ENCODE measurements at regions not wholly inside any gene's neighbourhood (a gene's known extent, or its start where the extent isn't known, plus 50 kb on each side); places are given as distances from the start of the nearest gene placed in this dataset.
"Not testable (repeated sequence)": the region's sequence is repeated elsewhere in the genome, so short reads cannot be mapped to it uniquely, and the experiment has no call there.

DNA sequence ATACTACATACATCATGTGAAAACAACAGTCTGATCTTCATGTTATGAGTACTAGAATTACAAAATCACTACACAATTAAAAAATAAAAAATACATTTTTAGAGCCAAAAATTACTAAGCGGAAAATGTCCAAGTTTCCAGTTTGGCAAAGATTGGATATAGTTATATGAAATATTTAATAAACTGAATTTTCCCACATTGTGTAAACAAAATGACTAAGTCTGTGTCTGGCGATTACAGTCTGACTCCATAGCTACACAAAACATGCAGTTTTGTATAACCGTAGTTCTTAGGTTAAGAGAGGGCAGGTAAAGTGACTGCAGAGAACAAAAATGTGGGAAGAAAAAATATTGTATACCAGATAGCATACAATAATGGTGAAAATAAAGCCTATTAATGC is 59.2 kb upstream of the TMEM47 start:
- no peak for DNase-seq

DNA sequence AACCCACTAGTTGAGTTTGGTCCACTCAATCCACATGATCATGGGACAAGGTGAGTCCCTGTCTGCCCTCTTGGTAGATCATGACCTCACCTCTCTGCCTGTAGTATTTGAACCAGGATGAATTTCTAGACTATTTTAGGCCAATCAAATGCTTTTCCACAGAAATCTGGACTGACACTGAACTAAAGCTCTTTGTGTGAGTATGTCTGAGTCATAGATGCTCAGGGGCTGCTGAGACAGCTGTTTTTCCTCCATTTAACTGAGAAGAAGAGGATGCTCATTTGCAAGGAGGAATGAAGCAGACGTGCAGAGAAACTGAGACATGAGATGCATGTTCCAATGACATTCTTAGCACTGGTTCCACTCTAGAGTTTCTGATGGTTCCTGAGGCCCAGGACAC is 77.3 kb upstream of the TMEM47 start:
- DNase-seq, result no peak

DNA sequence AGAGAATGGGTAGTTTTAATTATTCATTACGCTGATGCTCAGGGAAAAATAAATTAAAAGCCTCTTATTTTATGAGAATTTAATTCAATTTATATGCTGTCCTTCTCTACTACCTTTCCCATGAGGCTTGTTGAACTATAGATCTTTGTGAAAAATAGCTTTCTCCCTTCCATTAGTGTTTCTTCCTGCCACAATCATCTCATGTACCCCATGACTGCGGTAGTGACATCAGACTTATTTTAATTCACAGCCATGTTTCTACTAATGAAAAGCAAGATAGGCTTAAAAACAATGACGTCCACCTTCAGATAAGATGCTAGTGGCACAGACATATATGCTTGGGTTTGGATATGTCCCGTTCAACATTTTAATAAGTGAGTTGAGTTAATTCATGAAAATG is 87.4 kb upstream of the TMEM47 start:
- no peak for DNase-seq

DNA sequence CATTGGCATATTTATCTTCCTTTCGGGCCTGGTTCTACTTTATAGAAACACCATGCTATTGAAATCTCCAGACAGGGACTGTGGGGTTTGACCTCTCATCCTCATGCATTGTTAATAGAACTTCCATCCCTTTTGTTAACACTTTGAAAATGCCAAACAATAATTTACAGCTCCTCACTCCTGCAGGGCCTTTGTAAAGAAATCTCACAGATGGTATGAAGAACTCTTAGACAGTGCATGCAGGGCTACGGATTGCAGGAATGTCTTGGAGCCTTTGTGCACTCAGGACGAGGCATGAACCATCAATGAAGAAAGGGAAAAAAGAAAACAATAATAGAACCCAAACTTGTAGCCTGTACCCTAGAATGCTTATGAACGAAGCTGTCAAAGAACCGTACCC is 92.8 kb upstream of the TMEM47 start:
- no peak for DNase-seq

DNA sequence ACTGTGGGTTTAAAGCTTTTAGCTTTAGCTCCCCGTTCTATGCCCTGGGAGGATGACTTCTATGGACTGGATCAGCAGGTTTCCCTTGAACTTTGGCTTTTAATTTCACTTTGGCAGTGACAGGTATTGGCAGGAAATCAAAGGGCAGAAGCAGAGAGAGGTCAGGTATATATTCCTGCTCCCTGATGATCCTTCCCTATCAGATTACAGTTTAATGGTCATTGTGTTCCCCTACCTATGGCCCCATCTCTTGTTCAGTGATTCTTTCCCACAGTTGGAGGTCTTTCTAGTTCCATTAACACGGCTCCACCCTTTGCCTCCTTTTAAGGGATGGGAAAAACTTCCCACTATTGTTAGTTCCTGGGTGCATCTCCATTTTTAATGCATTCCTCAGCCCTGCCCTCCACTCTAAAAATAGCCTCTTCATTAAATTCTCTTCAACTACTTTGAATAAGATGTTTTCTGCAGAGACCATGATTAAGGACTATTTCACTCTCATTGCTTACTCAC is 107.8 kb upstream of the TMEM47 start:
- DNase-seq, result no peak

DNA sequence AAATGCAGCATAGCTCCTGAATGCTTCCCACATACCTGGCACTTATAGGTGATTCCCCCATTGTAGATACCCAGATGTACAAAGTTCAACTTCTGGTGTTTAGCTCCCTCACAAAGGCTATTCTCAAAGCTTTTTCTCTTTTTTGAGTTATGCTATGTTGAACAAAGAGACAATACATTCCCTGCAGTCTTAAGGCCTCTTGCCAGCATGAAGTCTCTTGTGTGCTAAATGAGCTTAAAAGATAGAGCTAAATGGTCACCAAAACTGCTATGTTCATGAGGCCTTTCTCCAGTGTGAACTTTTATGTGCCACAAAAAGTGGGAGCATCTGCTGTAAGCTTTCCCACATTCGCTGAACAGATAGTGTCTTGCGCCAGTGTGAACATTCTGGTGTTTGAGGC is 111.2 kb upstream of the TMEM47 start:
- no peak for DNase-seq

DNA sequence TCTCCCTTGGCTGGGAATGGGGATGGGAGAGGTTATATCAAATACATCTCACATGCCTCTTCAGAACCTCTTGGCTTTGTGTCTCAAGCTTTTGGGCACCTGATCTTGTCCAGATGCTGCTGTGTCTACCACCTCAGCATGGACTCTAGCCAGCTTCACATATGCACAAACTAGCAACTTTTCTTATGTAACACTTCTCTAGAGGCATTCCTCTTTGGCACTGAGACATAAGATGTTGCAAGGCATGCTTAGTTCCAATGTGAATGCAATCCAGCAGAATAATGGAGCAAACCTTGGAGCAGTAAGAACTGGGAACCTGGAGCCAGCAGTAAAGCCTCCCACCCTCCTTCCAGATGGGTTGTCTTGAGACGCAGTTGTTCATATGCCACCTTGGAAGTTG is 113.4 kb upstream of the TMEM47 start:
- no peak for DNase-seq

DNA sequence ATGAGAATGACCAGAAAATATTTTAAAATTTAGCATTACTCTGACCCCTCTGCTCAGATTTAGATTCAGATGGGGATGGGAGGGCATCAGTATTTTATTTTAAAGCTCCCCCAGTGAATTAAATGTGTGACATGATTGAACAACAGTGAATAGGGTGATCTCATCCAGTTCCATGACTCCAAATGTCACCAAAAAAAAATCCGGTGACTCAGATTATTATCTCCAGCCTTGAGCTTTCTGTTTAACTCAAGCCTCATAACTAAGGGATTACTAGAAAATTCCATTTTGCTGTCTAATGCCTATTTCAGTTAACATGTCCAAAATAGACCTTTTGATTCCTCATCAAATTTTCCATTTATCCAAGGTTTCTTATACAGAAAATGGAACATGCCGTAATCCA is 121.8 kb upstream of the TMEM47 start:
- DNase-seq, result no peak

DNA sequence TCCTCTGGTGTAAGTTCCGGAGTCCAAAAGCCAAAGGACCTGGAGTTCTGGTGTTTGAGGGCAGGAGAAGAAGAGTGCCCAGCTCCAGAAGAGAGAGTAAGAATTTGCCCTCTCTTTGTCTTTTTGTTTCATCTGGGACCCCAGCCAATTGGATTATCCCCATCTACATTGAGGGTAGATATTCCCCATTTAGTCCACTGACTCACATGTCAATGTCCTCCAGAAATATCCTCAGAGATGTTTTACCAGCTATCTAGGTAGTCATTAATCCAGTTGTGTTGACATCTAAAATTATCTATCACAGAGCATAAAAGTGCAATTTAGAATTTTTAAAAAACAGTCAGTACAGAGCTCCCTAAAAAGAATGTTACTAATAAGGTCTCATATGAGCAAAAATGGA is 132.9 kb upstream of the TMEM47 start:
- DNase-seq, result no peak

DNA sequence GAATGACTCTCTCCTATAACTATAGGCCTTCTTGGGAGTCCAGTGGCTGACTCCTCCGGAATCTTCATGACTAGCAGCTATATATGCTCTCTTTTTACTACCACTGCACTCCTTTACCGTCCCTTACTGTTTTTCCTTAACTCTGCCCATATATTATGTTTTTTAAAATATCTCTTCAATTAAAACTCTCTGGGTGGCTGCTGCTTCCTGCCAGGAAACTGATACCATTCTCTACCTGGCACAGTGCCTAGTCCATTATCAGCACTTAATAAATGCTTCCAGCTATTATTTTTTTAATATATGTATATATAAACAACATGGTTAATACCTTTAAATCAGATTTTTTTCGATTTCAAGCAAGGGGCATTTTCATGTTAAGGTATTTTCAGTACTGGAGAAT is 136.6 kb upstream of the FAM47B start:
- no peak for DNase-seq

DNA sequence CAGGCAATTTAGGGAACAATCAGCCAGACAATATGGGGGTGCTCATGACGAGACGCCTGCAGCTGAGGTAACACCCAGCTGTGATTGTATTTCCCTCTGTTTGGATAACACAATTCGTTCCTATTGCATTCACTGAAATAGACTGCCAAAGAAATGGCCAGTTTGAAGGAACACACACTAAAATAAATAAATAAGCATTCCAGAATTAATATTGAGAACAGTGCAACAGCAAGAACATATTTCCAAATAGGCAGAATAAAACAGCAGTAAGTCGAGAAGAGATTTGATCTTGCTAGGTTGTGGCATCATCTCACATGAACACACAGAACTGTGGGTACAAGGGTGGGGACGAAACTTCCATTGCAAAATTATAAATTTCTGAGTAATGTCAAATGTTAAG is 133.5 kb upstream of the FAM47B start:
- no peak for DNase-seq

DNA sequence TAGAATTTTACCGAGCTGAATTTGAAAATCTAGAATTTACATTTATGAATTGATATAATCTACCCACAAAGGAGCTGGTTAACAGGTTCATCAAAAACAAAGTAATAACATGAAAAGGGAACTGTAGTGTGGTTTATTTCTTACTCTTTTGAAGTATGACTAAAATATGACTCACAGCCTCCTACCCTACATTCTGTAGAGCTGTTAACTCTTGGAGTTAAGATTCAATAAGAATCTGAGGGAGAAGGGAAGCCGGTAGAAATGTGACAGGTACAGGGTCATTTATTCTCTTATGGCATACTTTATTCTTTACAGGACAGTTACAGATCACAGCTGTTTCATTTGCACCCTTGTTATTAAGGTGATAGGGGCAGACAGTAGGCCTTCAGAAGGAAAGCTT is 132.2 kb upstream of the FAM47B start:
- DNase-seq, result peak; percentile 17

DNA sequence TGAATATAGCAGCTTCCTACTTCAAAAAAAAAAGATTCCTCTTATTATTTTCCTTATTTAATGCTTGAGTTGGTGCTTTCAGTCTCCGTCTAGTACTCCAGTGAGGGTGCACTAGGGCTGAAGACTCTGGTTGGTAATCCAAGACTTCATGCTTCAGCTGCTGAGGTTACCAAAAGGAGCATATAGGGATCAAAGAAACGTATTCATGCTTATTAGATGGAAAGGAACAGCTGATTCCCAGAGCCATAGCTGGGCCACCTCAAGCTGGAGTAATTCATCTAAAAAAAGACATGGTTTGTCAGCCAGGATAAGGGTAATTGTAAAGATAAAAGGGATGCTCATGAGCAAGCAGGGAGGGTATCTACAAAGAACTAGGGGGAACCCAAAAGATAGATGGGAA is 131.7 kb upstream of the FAM47B start:
- no peak for DNase-seq

DNA sequence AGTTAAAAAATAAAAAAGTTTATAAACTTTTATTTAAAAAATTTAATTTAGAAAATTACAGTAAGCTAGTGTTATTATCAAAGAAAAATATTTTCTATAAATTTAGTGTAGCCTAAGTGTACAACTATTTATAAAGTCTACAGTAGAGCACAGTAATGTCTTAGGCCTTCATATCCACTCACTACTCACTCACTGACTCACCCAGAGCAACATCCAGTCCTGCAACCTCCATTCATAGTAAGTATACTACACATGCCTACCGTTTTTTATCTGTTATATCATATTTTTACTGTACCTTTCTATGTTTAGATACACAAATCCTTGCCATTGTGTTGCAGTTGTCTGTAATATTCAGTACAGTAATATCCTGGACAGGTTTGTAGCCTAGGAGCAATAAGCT is 129.0 kb upstream of the FAM47B start:
- no peak for DNase-seq

DNA sequence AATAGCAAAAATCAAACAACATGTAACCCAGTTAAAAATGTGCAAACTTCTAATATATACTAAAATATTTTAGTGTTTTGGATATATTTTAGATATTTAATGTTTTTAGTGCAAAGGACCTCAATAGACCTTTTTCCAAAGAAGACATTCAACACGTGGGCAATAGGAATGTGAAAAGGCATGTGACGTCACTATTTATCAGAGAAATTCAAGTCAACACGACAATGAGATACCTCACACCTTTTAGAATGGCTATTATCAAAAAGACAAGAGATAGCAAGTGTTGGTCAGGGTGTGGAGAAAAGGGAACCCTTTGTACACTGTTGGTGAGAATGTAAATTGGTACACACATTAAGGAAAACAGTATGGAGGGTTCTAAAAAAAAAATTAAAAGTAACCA is 115.6 kb upstream of the FAM47B start:
- DNase-seq, result no peak

DNA sequence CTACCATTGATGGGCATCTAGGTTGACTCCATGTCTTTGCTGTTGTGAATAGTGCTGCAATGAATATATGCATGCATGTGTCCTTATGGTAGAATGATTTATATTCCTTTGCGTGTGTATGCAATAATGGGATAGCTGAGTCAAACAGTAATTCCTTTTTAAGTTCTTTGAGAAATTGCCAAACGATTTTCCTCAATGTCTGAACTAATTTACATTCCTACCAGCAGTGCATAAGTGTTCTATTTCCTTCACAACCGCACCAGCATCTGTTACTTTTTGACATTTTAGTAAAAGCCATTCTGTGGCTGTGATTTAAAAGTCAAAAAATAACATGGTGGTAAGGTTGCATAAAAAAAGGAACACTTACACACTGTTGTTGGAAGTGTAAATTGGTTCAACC is 103.1 kb upstream of the FAM47B start:
- DNase-seq, result no peak

DNA sequence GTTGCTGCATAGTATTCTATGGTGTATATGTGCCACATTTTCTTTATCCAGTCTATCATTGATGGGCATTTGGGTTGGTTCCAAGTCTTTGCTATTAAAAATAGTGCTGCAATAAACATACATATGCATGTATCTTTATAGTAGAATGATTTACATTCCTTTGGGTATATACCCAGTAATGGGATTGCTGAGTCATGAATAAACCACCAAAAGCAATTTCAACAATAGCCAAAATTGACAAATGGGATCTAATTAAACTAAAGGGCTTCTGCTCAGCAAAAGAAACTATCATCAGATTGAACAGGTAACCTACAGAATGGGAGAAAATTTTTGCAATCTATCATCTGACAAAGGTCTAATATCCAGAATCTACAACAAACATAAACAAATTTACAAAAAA is 101.4 kb upstream of the FAM47B start:
- not testable (repeated sequence) for DNase-seq

DNA sequence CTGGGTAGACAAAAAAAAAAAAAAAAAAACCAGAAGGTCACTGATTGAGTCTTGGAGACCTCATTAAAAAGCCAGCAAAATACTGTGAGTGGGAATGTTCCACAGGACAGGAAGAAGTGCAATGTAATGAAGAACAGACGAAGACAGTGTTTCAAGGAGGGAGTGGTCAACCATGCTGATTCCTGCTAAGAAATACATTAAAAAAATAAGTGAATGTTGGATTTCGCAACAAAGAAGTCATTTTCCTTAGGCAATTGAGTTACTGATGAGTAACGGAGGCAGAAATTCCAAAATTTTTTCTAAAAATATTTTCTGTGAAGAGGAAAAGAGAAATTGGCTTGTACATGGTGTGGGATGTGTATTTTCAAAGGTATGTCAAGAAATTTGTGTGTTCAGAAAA is 94.3 kb upstream of the FAM47B start:
- no peak for DNase-seq

DNA sequence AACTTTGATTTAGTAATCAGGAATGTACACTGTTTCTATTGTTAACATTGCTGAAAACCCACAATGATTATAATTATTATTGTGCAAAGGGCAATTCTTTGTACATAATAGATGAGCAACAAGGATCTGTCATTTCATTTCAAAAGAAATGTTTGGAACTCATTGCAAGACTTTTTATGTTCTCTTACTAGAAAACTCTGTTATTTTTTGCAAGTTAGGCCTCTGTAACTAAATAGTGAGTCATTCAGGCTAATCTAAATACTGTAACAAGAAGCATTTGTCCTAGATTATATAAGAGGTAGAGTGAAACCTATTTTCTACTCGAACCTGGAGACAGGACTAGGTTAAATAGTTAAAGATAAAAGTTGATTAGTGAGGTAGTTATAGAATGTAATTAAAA is 93.2 kb upstream of the FAM47B start:
- DNase-seq, result no peak

DNA sequence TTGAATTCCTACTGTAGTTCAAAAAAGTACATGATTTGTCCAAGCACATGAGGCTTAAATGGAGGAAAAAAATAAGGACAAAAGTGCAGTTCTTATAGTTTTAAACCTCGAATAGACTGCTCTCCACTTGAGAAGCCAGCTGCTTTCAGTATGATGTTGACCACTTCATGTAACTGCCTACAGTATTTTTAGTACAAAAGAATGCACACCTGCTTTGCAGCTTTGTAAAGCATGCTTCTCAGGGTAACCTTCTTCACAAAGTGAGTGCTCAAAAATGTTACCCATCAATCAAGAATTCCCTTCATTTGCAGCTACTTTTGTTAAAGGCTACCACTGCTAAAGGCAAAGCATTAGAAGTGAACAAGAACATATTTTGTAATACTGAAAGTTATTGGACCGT is 83.4 kb upstream of the FAM47B start:
- DNase-seq, result no peak

DNA sequence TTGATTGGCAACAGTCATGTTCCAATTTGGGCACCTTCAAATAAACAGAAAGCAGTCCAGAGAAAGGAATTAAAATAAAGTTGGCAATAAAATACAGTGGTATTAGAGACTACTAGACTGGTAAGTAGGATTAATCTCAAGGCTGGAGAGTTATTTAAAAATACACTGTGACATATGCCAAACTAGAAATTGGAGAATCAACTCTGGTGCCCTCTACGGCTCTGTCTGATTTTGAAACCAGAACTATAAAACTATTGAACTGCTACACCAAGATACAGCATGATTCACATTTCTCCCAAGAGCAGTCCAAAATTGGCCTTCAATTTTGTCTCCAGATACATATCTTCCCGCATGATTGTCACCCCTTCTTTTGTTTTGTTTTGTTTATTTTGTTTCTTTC is 78.7 kb upstream of the FAM47B start:
- no peak for DNase-seq

DNA sequence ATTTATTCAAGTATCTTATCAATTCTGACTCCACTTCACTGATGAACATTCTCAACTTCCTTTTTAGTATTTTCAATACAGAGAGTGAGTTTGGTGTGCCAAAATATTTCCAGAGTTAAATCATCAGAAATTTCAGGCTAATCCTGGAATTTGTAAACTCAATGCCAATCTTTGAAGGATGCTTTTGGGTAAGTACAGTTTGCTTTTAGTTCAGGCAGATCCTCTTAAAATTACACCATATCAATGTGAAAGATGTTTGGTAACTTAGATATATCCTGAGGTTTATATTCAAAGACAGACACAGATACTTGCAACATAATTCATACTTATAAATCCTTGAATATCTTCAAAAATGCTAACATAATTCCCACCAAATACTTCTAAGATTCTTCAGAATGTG is 76.0 kb upstream of the FAM47B start:
- DNase-seq, result no peak

DNA sequence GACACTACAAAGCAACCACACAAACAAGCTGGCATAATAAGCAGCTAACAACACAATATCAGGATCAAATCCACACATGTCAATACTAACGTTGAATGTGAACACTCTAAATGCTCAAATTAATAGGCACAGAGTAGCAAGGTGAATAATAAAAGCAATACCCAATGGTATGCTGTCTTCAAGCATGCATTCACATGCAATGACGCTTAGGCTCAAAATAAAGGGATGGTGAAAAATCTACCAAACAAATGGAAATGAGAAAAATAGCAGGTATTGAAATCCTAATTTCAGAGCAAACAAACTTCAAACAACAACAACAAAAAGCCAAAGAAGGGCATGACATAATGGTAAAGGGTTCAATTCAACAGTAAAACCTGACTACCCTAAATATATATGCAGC is 74.0 kb upstream of the FAM47B start:
- no peak for DNase-seq

DNA sequence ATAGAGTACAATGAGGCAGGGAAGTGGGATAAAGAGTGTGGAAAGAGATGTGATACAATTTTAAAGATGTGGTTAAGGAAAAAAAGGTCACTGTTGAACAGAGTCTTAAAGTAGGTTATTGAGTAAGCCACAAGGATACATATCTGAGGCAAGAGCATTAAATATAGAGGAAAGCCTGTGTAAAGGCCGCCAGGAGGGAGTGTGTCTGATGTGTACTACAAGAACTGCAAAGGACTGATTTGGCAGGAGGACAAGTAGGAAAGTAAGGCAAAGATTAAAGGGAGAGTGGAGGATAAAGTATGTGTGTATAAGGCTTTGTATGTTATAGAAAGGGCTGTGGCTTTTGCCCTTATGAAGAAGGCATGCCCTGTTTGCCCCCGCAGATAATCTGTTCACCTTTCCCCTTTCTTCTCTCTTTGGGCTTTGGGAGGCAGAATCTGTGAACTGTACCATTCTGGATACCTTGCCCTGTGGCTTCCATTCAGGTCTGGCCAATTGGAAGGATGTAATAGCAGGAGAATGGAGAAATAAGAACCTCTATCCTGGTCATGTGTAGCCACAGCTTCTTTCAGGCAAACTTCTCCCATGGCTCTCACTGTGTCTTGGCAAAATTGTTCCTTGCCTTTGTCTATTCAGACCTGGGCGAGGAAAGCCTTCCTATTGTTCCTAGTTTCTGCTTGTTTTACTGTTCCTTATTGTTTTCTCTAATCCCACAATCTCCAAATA is 68.9 kb upstream of the FAM47B start:
- peak; percentile 64 for DNase-seq

DNA sequence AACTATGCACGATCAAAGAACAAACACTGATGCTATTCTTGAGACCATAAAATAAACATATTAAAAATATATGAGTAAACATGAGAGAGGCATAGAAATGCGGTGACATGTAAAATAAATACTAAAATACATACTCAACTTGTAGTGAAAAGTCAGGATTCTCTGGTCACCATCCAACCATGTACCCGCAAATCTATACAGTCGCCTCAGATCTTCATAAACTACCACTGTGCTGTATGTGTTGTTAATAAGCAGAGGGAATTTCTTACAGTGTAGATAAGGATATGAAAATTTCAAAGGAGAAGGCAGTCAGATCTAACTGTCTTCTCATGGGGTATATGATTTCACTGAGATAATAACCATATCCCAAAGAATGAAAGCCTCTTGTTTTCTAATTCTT is 67.8 kb upstream of the FAM47B start:
- DNase-seq, result no peak

DNA sequence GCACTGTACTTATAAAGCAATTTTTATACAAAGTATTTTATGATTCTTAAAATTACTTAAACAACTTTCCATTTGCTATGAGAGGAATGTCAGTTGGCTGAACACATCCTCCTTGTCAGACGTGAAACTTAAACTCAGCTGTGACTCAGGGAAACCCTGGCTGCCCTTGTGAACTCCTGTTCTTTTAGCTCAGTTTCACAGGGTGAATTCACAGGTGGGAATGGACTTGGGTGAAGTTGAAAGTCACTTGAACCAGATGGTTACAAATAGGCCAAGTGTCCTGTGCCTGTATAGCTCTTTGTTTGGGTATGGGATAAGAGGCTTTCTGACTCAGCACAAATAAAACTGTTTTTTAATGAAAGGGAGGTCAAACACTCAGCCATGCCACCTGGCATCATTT is 67.4 kb upstream of the FAM47B start:
- DNase-seq, result no peak

Measured in MV-4-11 (cell line).